GM12878 (cell line): ENCODE measurements at regions not wholly inside any gene's neighbourhood (a gene's known extent, or its start where the extent isn't known, plus 50 kb on each side); places are given as distances from the start of the nearest gene placed in this dataset.

Source experiments
- ATAC-seq: fragments of 200-7000 bp; cut with Tn5 transposase; 3 replicates; pipeline ENCODE4 v1.9.1; 2020; ENCODE audit warnings: mild to moderate bottlenecking, moderate library complexity
- BruUV-seq: library from RNA; stranded (reverse); fragments of 400-500 nt; replicated peaks from 2 replicates; lab custom pipeline; 2021; lab: Mats Ljungman, UMichigan
- CTCF ChIA-PET: fragments of 300-600 bp; sonication (Branson Sonifier 250); formaldehyde crosslinking; extraction: SDS; loops from one replicate; lab custom pipeline; 2021; ENCODE audit warnings: inconsistent platforms; lab: Yijun Ruan, JAX
- POLR2A ChIA-PET: fragments of 350-600 bp; formaldehyde crosslinking; extraction: SDS; loops from one replicate; lab custom pipeline; 2021; ENCODE audit warnings: inconsistent platforms; lab: Charles Lee
- RAD21 ChIA-PET: fragments of 300-600 bp; sonication (Branson Sonifier 250); formaldehyde crosslinking; loops from one replicate; lab custom pipeline; 2023; ENCODE audit warnings: antibody characterized with exemption; ENCODE audit not compliant: unreplicated experiment; lab: Charles Lee
- SMC1A ChIA-PET: fragments of 300-600 bp; sonication (Branson Sonifier 250); formaldehyde crosslinking; loops from one replicate; lab custom pipeline; 2023; ENCODE audit not compliant: unreplicated experiment, uncharacterized antibody; lab: Charles Lee
- DNase-seq: peaks from one replicate; pipeline ENCODE4 v3.0.0-alpha.2; 2011; ENCODE audit warnings: low read depth, low spot score
- FAIRE-seq: peaks from 3 replicates; lab custom pipeline; 2011; peaks lifted over from hg19 to GRCh38; lab: Jason Lieb, UNC
- H2AFZ ChIP-seq: 2 replicates; pipeline ENCODE4 v1.6.0; 2011; ENCODE audit warnings: low read depth, low read length, control low read depth; ENCODE audit not compliant: control insufficient read depth
- H3K27ac ChIP-seq: 2 replicates; pipeline ENCODE4 v1.5.1; 2011; ENCODE audit warnings: control low read depth; ENCODE audit not compliant: control insufficient read depth, insufficient read depth
- H3K27me3 ChIP-seq, 2 experiments: replicated peaks in 1 of 2; 2 replicates each; pipeline versions ENCODE4 v1.6.0 to v1.6.1; 2011; ENCODE audit warnings: low read length in 1 of 2; ENCODE audit not compliant: control insufficient read depth in 2 of 2, insufficient read depth in 2 of 2
- H3K36me3 ChIP-seq, 2 experiments: 2 replicates each; pipeline ENCODE4 v1.5.1; 2011; ENCODE audit warnings: low read length in 1 of 2; ENCODE audit not compliant: control insufficient read depth in 2 of 2, insufficient read depth in 2 of 2
- H3K4me1 ChIP-seq: 2 replicates; pipeline ENCODE4 v1.6.1; 2011; ENCODE audit warnings: mild to moderate bottlenecking, low read length, moderate library complexity, mixed read lengths; ENCODE audit not compliant: control insufficient read depth, insufficient read depth
- H3K4me2 ChIP-seq: 2 replicates; pipeline ENCODE4 v1.6.0; 2011; ENCODE audit warnings: control low read depth; ENCODE audit not compliant: control insufficient read depth, insufficient read depth
- H3K4me3 ChIP-seq: fragments of 200-600 bp; sonication (generic); 2 replicates; pipeline ENCODE4 v1.5.1; 2016
- H3K79me2 ChIP-seq: 2 replicates; pipeline ENCODE4 v1.6.0; 2011; ENCODE audit warnings: low read length; ENCODE audit not compliant: control insufficient read depth, insufficient read depth
- H3K9ac ChIP-seq: 2 replicates; pipeline ENCODE4 v1.8.0; 2011; ENCODE audit warnings: low read length, control low read depth, mixed read lengths; ENCODE audit not compliant: control insufficient read depth, insufficient read depth
- H3K9me3 ChIP-seq: replicated peaks from 3 replicates; pipeline ENCODE4 v1.5.1; 2011; ENCODE audit warnings: mild to moderate bottlenecking, low read length; ENCODE audit not compliant: control insufficient read depth, insufficient read depth
- H4K20me1 ChIP-seq: 2 replicates; pipeline ENCODE4 v1.6.0; 2011; ENCODE audit not compliant: control insufficient read depth, insufficient read depth
- ATF7 ChIP-seq: fragments of 450-650 bp; IDR thresholded peaks from 2 replicates; pipeline ENCODE4 v1.6.1; 2016; ENCODE audit warnings: low read depth, mild to moderate bottlenecking
- CREM ChIP-seq: IDR thresholded peaks from 2 replicates; pipeline ENCODE4 v1.6.1; 2014; ENCODE audit warnings: antibody characterized with exemption, low read depth
- CUX1 ChIP-seq: IDR thresholded peaks from 2 replicates; pipeline ENCODE4 v1.6.1; 2012; ENCODE audit warnings: improper control_type of control experiment, low read depth, low read length; ENCODE audit not compliant: insufficient replicate concordance
- NFXL1 ChIP-seq: fragments of 450-650 bp; IDR thresholded peaks from 2 replicates; pipeline ENCODE4 v1.6.1; 2017; ENCODE audit warnings: antibody characterized with exemption, mild to moderate bottlenecking, borderline replicate concordance
- PBX3 ChIP-seq: IDR thresholded peaks from 2 replicates; pipeline ENCODE4 v1.6.1; 2011; ENCODE audit warnings: mild to moderate bottlenecking, low read depth, low read length, moderate library complexity; ENCODE audit not compliant: insufficient replicate concordance
- RELA ChIP-seq: fragments of 450-650 bp; IDR thresholded peaks from 2 replicates; pipeline ENCODE4 v1.8.0; 2014; ENCODE audit warnings: borderline replicate concordance; ENCODE audit not compliant: partially characterized antibody
- SPI1 ChIP-seq: IDR thresholded peaks from 2 replicates; pipeline ENCODE4 v1.6.1; 2011; ENCODE audit warnings: low read depth, mild to moderate bottlenecking, low read length, moderate library complexity, borderline replicate concordance; ENCODE audit not compliant: insufficient read depth
- TARDBP ChIP-seq: IDR thresholded peaks from 2 replicates; pipeline ENCODE4 v1.6.1; 2016; ENCODE audit warnings: borderline replicate concordance
- WGBS: methylation state at CpG from one replicate; pipeline ENCODE4 v1.1.6; 2016; ENCODE audit warnings: low lambda C conversion rate; ENCODE audit not compliant: insufficient replicate concordance, insufficient coverage; ENCODE audit errors: missing lambda C conversion rate; 5-methylcytosine and 5-hydroxymethylcytosine counted together
- in situ Hi-C: fragments of 300-500 bp; cut with MboI; formaldehyde crosslinking; loops from 9 replicates; pipeline ENCODE4 v1.14.3; 2018; ENCODE audit warnings: mixed read lengths
- intact Hi-C: fragments of 100-400 bp; cut with micrococcal nuclease; formaldehyde crosslinking; loops from one replicate; pipeline ENCODE4 v1.14.2; 2022; ENCODE audit not compliant: unreplicated experiment

GRCh38 chr3:159114582-159114981 lies 312.7 kb downstream of the MFSD1 start:
- SMC1A ChIA-PET = no interaction called here
- Histone ChIP-seq H3K4me2 (no peak overlapping the region), H3K4me1 (no peaks in the 10 kb centered on the region), H3K9ac (no peak overlapping the region), H3K27me3 (peaks cover 0 to 3% of the 10 kb centered on the region in 2 experiments; a peak in 1 of 4 replicates), H3K9me3 (no peaks in the 10 kb centered on the region), H3K79me2 (no peaks in the 10 kb centered on the region), H3K27ac (no peak overlapping the region), H3K36me3 (no peaks in the 10 kb centered on the region), H3K4me3 (no peak overlapping the region), H2AFZ (no peak overlapping the region), H4K20me1 (no peaks in the 10 kb centered on the region)
- intact Hi-C loops = no loop called here
- no TSS peak for BruUV-seq
- no peak for FAIRE-seq
- TF ChIP-seq ATF7 (no peak), SPI1 (no peak), TARDBP (no peak), NFXL1 (no peak), CREM (no peak), RELA (no peak), CUX1 (no peak), PBX3 (no peak)
- DNase-seq = no peak
- in situ Hi-C loops = no loop called here
- RAD21 ChIA-PET = no interaction called here
- 16% methylated on average over 6 of the region's 6 CpGs for WGBS
- ATAC-seq = no peak
- CTCF ChIA-PET = no interaction called here
- POLR2A ChIA-PET = no interaction called here
